HL-60 (cell line): ENCODE measurements at regions not wholly inside any gene's neighbourhood (a gene's known extent, or its start where the extent isn't known, plus 50 kb on each side); places are given as distances from the start of the nearest gene placed in this dataset.

Source experiments
- DNase-seq, 2 experiments: peaks; one replicate each; pipeline ENCODE4 v3.0.0-alpha.2; 2010 to 2020; ENCODE audit warnings: low read depth in 1 of 2, low spot score in 1 of 2
- H3K27ac ChIP-seq: fragments of 250-450 bp; sonication (Bioruptor Pico); replicated peaks from 2 replicates; pipeline ENCODE4 v1.5.1; 2020; ENCODE audit warnings: mild to moderate bottlenecking, moderate library complexity
- H3K27me3 ChIP-seq: fragments of 250-450 bp; sonication (Bioruptor Pico); 2 replicates; pipeline ENCODE4 v1.5.1; 2021; ENCODE audit warnings: mild to moderate bottlenecking, moderate library complexity; ENCODE audit not compliant: insufficient read depth, poor library complexity, severe bottlenecking
- H3K4me3 ChIP-seq: replicated peaks from 2 replicates; pipeline ENCODE4 v1.5.1; 2011; ENCODE audit warnings: mild to moderate bottlenecking, control low read depth, low read length; ENCODE audit not compliant: insufficient read depth
- CTCF ChIP-seq: IDR thresholded peaks from one replicate; pipeline ENCODE4 v1.5.1; 2011; ENCODE audit warnings: low read length, control low read depth, inconsistent platforms; ENCODE audit not compliant: insufficient read depth
- GABPA ChIP-seq: IDR thresholded peaks from 2 replicates; pipeline ENCODE4 v1.6.1; 2012; ENCODE audit warnings: low read depth
- POLR2AphosphoS5 ChIP-seq: IDR thresholded peaks from 2 replicates; pipeline ENCODE4 v1.6.1; 2012; ENCODE audit warnings: low read depth
- REST ChIP-seq: IDR thresholded peaks from 2 replicates; pipeline ENCODE4 v1.6.1; 2012; ENCODE audit warnings: low read depth; ENCODE audit not compliant: insufficient replicate concordance
- SPI1 ChIP-seq: IDR thresholded peaks from 2 replicates; pipeline ENCODE4 v1.6.1; 2012; ENCODE audit warnings: low read depth, mild to moderate bottlenecking, borderline replicate concordance

GRCh38 chr17:53891726-53892125 is 69.0 kb downstream of the KIF2B start:
- H3K4me3 ChIP-seq: no peak overlapping the region
- DNase-seq: no peak
- TF ChIP-seq SPI1 (no peak), CTCF (no peak), GABPA (no peak), POLR2AphosphoS5 (no peak), REST (no peak)
- no peak overlapping the region for H3K27ac ChIP-seq
- no peaks in the 10 kb centered on the region for H3K27me3 ChIP-seq

- Histone ChIP-seq H3K4me3 (no peak overlapping the region), H3K27ac (no peak overlapping the region), H3K27me3 (no peaks in the 10 kb centered on the region)
- no peak for TF ChIP-seq GABPA
- no peak for TF ChIP-seq POLR2AphosphoS5
- no peak for TF ChIP-seq CTCF
- TF ChIP-seq REST: no peak
- no peak for TF ChIP-seq SPI1
- DNase-seq: no peak
Measured at GRCh38 chr17:53892222-53892621, 69.5 kb downstream of the KIF2B start.

- Histone ChIP-seq H3K4me3 (no peak overlapping the region), H3K27ac (no peak overlapping the region), H3K27me3 (no peaks in the 10 kb centered on the region)
- TF ChIP-seq SPI1: no peak
- TF ChIP-seq REST: no peak
- TF ChIP-seq POLR2AphosphoS5: no peak
- no peak for TF ChIP-seq CTCF
- no peak for TF ChIP-seq GABPA
- DNase-seq: no peak
Measured at GRCh38 chr17:53894591-53894990, 71.9 kb downstream of the KIF2B start.
